HT1080 (cell line): ENCODE measurements at regions not wholly inside any gene's neighbourhood (a gene's known extent, or its start where the extent isn't known, plus 50 kb on each side); places are given as distances from the start of the nearest gene placed in this dataset.

Experiments
- DNase-seq: peaks from one replicate; pipeline ENCODE4 v3.0.0-alpha.2; 2015; ENCODE audit warnings: low read depth

- DNase-seq = no peak
Measured at GRCh38 chr9:118569148-118569547, 800.1 kb downstream of the BRINP1 start.

DNA sequence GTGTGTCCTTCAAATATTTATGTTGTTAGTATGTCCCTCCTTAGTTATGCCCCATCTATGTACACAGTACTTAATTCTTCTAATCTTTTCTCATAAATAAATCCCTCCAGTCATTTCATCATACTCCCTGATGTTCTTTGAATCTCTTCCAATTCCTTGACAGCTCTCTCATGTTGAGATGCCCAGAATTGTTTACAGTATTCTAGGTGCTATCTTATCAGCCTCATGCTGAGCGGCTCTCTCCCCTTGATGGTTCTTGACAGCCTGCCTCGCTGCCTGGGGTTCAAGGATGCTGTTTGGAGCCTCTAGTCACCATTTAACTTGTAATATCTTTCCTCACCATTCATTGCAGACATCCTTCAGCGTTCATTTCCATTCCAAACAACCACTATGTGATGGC is 799.2 kb downstream of the BRINP1 start:
- DNase-seq = no peak

GRCh38 chr9:118575341-118576070 is 793.7 kb downstream of the BRINP1 start:
- peak; percentile 15 for DNase-seq

- DNase-seq = peak; percentile 68
Measured at GRCh38 chr9:118577121-118577520, 792.1 kb downstream of the BRINP1 start.

DNA sequence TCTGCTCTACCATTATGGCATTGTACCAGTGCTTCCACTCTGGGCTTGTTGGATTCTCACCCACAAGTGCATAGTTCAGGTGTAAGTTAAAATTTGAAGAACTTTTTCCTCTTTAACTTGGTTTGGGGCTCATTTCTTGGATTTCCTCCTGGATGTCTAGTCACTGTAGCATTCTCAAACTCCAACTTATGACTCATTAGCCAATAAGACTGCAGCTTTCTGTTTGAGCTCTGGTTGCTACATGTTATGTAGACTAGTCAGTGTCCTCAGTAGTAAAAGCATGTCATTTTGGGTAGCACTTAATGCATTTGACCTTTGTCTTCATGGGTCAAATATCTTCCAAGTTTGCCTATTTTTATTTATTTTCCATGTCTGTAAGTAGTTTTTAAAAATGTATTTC is 790.8 kb downstream of the BRINP1 start:
- DNase-seq = peak; percentile 66

DNA sequence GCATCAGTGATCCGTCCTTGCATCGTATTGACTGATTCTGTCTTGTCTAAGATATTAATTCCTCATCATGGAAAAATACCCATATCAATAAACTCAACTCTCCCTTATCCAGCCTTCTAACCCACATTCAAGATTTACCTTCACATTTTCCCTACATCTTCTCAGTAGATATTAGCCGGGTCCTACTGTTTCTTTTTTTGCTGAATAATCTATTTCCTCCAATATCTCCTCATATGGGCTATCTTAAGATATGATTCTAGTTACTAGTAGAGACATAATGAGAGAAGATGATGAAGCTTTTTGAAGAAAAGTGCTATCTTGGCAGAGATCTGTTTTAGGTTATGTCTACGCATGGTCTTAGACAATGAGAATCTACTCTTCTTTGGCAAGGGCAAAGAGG is 785.8 kb downstream of the BRINP1 start:
- DNase-seq = no peak

- no peak for DNase-seq
Measured at GRCh38 chr9:118586978-118587377, 782.3 kb downstream of the BRINP1 start.

- DNase-seq = no peak
Measured at GRCh38 chr9:118594428-118594827, 774.8 kb downstream of the BRINP1 start.

GRCh38 chr9:118595719-118596305 is 773.4 kb downstream of the BRINP1 start:
- peak; percentile 58 for DNase-seq

- no peak for DNase-seq
Measured at GRCh38 chr9:118596374-118597015, 772.7 kb downstream of the BRINP1 start.

DNA sequence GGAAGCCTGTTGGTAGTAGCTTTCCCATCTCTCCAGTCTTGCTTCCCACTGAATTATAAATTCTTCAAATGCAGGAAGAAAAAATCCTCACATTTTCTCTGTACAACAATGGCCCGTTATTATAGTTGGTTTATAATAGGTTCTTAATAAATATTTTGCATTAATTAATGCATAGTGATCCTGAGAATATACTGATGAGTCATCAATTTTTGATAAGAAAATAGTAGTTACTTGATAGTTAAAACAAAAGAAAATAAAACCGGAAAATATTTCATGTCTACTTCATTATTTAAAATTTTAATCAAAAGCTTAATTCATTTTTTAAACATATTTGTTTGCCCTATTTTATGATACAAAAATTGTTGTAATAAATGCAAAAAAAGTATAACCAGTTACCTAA is 762.6 kb downstream of the BRINP1 start:
- DNase-seq = no peak

DNA sequence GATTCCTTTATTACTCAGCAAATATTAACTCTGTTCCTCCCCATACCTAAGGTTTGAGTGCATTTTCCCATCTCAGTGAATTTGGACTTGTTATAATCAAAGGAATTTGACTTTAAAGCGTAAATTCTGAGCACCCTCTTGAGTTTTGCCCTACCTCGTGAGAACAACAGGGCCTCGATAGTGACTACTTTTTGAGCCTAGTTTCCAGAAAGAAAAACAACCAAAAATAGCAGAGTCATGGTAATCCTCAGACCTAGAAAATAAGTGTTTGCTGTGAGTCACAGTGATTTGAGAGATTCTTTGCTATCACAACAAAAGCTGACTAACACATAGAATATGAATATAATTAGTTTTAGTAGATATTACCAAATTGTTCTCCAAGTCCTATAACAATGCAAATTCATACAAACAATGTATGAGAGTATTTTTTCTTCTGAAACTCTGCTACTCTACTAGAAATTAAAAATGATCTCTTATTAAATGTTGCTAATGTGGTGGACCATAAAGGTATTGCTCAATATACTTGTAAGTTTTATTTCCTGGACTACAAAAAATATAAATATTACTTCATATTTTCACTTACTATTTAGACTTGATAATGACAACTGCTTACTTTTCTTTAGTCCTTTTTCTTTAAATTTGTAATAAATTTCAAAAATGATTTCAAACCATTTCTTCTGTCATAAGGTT is 759.7 kb downstream of the BRINP1 start:
- peak; percentile 46 for DNase-seq

- no peak for DNase-seq
Measured at GRCh38 chr9:118612201-118612600, 757.0 kb downstream of the BRINP1 start.

GRCh38 chr9:118613996-118614395 is 755.2 kb downstream of the BRINP1 start:
- DNase-seq = no peak

GRCh38 chr9:118618084-118618483 is 751.2 kb downstream of the BRINP1 start:
- peak; percentile 66 for DNase-seq

GRCh38 chr9:118618849-118619248 is 750.4 kb downstream of the BRINP1 start:
- no peak for DNase-seq

- no peak for DNase-seq
Measured at GRCh38 chr9:118624608-118625007, 744.6 kb downstream of the BRINP1 start.

GRCh38 chr9:118630079-118630478 is 739.2 kb downstream of the BRINP1 start:
- DNase-seq = no peak

GRCh38 chr9:118630931-118631595 is 738.2 kb downstream of the BRINP1 start:
- no peak for DNase-seq

GRCh38 chr9:118631956-118632355 is 737.3 kb downstream of the BRINP1 start:
- no peak for DNase-seq

- DNase-seq = no peak
Measured at GRCh38 chr9:118635416-118635815, 733.8 kb downstream of the BRINP1 start.

- DNase-seq = no peak
Measured at GRCh38 chr9:118637681-118638080, 731.6 kb downstream of the BRINP1 start.
